ENCODE measurements at regions not wholly inside any gene's neighbourhood (a gene's known extent, or its start where the extent isn't known, plus 50 kb on each side); places are given as distances from the start of the nearest gene placed in this dataset.

- no peaks in the 10 kb centered on the region for H3K36me3 Mint-ChIP-seq (ENCODE audit: unreplicated experiment)
- H3K4me1 Mint-ChIP-seq (ENCODE audit: unreplicated experiment): no peaks in the 10 kb centered on the region
- no peaks in the 10 kb centered on the region for H3K27me3 Mint-ChIP-seq (ENCODE audit: unreplicated experiment)
Measured at GRCh38 chr16:59605706-59606105, 871.6 kb upstream of the GOT2 start.

GRCh38 chr16:59604354-59604753 is 870.2 kb upstream of the GOT2 start:
- Mint-ChIP-seq H3K4me3 (ENCODE audit: unreplicated experiment) (no peak overlapping the region), H3K27ac (ENCODE audit: unreplicated experiment) (no peak overlapping the region), H3K9me3 (ENCODE audit: unreplicated experiment) (peaks cover 2% of the 10 kb centered on the region), H3K27me3 (ENCODE audit: unreplicated experiment) (no peaks in the 10 kb centered on the region), H3K4me1 (ENCODE audit: unreplicated experiment) (no peaks in the 10 kb centered on the region), H3K36me3 (ENCODE audit: unreplicated experiment) (no peaks in the 10 kb centered on the region)
- no peak for TF ChIP-seq CTCF (IDR thresholded peaks at IDR 0.05)
- DNase-seq (ENCODE audit: extremely low spot score, unreplicated experiment): no peak

More at GRCh38 chr16:59605706-59606105, 871.6 kb upstream of the GOT2 start:
- H3K27ac Mint-ChIP-seq (ENCODE audit: unreplicated experiment): no peak overlapping the region
- no peak overlapping the region for H3K4me3 Mint-ChIP-seq (ENCODE audit: unreplicated experiment)
- TF ChIP-seq CTCF (IDR thresholded peaks at IDR 0.05): no peak
- peaks cover 2% of the 10 kb centered on the region for H3K9me3 Mint-ChIP-seq (ENCODE audit: unreplicated experiment)
- no peak for DNase-seq (ENCODE audit: extremely low spot score, unreplicated experiment)

GRCh38 chr16:59601452-59601851 is 867.3 kb upstream of the GOT2 start:
- Mint-ChIP-seq H3K4me1 (ENCODE audit: unreplicated experiment) (no peaks in the 10 kb centered on the region), H3K9me3 (ENCODE audit: unreplicated experiment) (peaks cover 4% of the 10 kb centered on the region), H3K27ac (ENCODE audit: unreplicated experiment) (no peak overlapping the region), H3K27me3 (ENCODE audit: unreplicated experiment) (no peaks in the 10 kb centered on the region), H3K4me3 (ENCODE audit: unreplicated experiment) (no peak overlapping the region), H3K36me3 (ENCODE audit: unreplicated experiment) (no peaks in the 10 kb centered on the region)
- no peak for TF ChIP-seq CTCF (IDR thresholded peaks at IDR 0.05)
- DNase-seq (ENCODE audit: extremely low spot score, unreplicated experiment): no peak

GRCh38 chr16:59597269-59597668 is 863.2 kb upstream of the GOT2 start:
- H3K27me3 Mint-ChIP-seq (ENCODE audit: unreplicated experiment): no peaks in the 10 kb centered on the region
- H3K9me3 Mint-ChIP-seq (ENCODE audit: unreplicated experiment): peaks cover 4% of the 10 kb centered on the region
- no peak overlapping the region for H3K4me3 Mint-ChIP-seq (ENCODE audit: unreplicated experiment)
- H3K27ac Mint-ChIP-seq (ENCODE audit: unreplicated experiment): no peak overlapping the region
- H3K36me3 Mint-ChIP-seq (ENCODE audit: unreplicated experiment): no peaks in the 10 kb centered on the region
- DNase-seq (ENCODE audit: extremely low spot score, unreplicated experiment): no peak
- TF ChIP-seq CTCF (IDR thresholded peaks at IDR 0.05): no peak
- H3K4me1 Mint-ChIP-seq (ENCODE audit: unreplicated experiment): peaks cover 17% of the 10 kb centered on the region

- no peak for TF ChIP-seq CTCF (IDR thresholded peaks at IDR 0.05)
- Mint-ChIP-seq H3K9me3 (ENCODE audit: unreplicated experiment) (peaks cover 4% of the 10 kb centered on the region), H3K27me3 (ENCODE audit: unreplicated experiment) (no peaks in the 10 kb centered on the region), H3K4me1 (ENCODE audit: unreplicated experiment) (peaks cover 21% of the 10 kb centered on the region), H3K36me3 (ENCODE audit: unreplicated experiment) (no peaks in the 10 kb centered on the region), H3K4me3 (ENCODE audit: unreplicated experiment) (no peak overlapping the region), H3K27ac (ENCODE audit: unreplicated experiment) (no peak overlapping the region)
- no peak for DNase-seq (ENCODE audit: extremely low spot score, unreplicated experiment)
Measured at GRCh38 chr16:59596693-59597092, 862.6 kb upstream of the GOT2 start.
